Right renal cortex interstitium (tissue), 3 donors: ENCODE measurements at regions not wholly inside any gene's neighbourhood (a gene's known extent, or its start where the extent isn't known, plus 50 kb on each side); places are given as distances from the start of the nearest gene placed in this dataset.
"Not testable (repeated sequence)": the region's sequence is repeated elsewhere in the genome, so short reads cannot be mapped to it uniquely, and the experiment has no call there.

Experiments used
- DNase-seq, 3 donors: peaks; one replicate each; pipeline ENCODE4 v3.0.0-alpha.2; 2013; ENCODE audit warnings: low read depth in 3 of 3, low spot score in 2 of 3

GRCh38 chr7:41579961-41580935 lies 122.6 kb downstream of the INHBA start:
- DNase-seq, result no peak

DNA sequence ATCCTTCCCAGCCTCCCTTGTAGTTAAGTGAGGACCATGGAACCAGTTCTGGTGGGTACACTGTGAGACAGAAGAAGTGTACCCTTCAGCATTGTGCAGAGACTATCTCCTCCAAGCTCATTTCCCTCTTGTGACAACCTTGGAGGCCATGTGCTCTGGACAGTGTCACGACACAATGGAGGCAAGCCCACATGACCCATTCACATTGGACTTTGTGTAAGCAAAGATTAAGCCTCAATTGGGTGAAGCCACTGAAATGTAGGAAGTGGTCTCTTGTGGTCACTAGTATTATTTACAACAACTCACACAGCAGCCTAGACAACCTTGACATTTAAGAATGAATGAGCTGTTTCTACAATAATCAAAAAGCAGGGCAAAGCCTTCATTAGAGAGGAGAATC lies 124.2 kb downstream of the INHBA start:
- DNase-seq, result no peak

DNA sequence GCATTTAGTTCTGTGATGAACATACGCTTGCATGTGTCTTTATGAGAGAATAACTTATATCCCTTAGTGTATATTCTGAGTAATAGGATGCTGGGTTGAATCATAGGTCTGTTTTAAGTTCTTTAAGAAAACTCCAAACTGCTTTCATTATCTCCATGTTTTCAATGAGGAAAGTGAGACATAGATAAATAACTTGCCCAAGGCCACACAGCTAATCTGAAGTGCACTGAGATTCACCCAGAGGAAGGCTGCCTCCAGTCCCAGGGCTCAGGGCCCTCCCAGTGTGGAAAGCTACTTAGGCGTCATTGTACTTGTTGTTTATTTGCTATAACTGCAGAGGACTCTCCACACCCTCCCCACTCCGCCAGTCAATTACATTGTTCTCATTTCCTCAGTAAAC lies 126.7 kb downstream of the INHBA start:
- no peak for DNase-seq

GRCh38 chr7:41574377-41574776 lies 128.5 kb downstream of the INHBA start:
- DNase-seq, result no peak

DNA sequence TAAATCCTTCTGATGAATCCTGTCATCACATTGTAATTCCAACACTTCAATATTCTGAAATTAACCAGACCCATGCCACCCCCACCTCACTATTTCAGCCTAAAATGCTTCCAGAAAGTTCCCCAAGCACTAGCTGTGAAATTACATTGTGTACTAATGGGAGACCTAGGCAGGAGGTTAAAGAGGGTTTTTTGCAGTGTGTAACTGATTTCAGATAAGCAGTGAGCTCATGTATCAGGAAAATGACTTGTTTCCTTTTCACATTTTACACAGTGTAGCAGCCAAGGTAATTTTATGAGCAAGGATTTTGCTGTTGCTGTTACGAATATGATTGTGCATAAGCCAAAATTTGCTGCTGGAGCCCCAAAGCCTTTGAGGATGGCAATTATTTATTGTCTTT lies 129.0 kb downstream of the INHBA start:
- DNase-seq, result no peak

GRCh38 chr7:41573443-41573842 lies 129.4 kb downstream of the INHBA start:
- DNase-seq, result no peak

GRCh38 chr7:41573015-41573414 lies 129.9 kb downstream of the INHBA start:
- no peak for DNase-seq

DNA sequence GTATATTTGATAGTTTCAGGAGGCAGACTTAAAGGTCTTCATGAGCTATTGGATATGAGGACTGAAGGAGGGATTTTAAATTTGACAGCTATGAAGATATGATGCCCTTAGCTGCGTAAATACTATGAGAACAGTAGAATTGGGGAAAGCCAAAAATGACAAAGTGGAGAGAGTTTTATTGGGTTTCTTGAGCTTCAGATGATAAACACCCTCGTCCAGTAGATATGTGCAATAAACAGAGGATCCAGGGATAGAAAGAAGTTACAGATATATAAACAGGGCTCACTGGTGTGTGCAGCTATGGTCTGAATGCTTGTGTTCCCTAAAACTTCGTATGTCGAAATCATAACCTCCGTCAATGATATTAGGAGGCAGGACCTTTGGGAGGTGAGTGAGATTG lies 131.3 kb downstream of the INHBA start:
- no peak for DNase-seq

DNA sequence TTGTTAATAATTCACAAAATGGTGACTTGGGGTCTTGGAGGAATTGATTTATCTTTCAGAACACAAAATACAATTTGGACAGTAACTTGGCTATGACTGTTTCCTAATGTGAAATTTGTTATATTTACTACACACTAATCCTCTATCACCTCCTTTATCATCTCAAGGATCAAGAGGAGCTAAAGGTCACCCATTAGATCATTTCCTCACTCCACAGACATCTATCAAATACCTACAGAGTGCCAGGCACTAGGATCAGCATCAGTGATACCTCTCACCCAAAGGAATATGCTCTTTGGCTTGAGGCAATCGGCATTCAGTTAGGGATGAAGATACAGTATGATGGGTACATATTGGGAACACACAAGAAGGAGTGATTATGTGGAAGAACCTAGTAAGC lies 132.1 kb downstream of the INHBA start:
- no peak for DNase-seq

DNA sequence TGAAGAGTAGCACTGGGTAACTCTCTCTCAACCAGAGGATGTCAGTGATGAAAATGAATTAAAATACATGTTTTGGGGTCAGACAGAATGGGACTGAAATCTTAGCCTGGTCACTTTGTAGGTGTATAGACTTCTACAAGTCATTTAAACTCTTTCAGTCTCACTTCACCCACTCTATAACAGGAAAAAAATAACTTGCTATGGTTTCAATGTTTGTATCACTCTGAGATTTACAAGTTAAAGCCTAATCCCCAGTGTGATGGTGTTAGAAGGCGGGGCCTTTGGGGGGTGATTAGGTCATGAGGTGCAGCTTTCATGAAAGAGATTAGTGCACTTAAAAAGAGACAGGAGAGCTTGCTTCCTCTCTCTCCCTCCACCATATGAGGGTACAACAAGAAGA lies 134.8 kb downstream of the INHBA start:
- DNase-seq, result no peak

GRCh38 chr7:41567731-41568114 lies 135.2 kb downstream of the INHBA start:
- no peak for DNase-seq

DNA sequence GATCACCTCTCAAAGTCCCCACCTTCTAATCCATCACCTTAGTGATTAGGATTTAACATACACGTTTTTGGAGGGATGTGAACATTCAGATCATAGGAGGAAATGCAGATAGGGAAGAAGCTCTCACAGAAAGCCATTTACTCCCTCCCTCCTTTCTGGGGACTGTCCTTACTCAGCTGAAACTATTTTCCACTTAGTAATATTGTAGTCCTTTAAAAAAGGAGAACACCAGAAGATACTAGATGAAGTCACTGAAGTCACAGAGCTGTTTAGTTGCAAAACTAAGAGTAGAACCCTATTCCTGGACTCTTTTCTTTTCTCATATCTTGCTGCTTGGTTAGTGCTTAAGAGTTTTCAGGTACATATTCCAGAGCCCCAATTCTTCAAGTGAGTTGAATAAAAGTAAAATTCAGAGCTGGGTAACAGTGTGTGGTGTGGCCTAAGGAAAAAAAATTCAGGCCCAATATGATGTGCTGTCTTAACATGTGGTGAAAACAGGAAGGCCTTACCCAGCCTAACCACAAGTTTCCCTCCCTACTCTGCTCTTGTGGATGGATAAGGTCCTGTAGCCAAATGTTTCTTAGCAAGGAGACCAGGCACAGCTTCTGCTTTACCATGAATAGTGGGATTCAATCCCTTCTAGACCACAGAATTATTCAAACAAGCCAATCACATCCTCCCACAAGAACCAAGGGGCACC lies 135.7 kb downstream of the INHBA start:
- no peak for DNase-seq

- no peak for DNase-seq
These were observed 136.3 kb downstream of the INHBA start for GRCh38 chr7:41566581-41566980.

GRCh38 chr7:41565655-41566054 lies 137.2 kb downstream of the INHBA start:
- no peak for DNase-seq

DNA sequence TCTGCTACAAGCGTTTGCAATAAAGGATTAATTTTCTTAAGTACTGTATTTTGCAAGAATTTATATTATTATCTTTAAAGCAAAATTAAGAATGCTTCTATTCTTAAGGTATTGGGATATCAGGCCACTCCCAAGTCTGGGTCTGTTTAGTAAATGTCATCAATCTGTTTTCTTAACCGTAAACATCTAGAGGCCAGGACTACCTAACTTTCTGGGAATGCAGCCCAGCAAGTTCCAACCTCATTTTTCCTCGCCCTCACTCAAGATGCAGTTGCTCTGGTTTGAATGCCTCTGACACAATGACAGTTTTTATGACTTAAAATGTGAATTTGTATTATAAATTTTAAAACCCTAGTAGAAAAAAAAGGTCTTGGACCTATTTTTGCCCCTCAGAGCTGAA lies 143.5 kb downstream of the INHBA start:
- DNase-seq, result no peak

DNA sequence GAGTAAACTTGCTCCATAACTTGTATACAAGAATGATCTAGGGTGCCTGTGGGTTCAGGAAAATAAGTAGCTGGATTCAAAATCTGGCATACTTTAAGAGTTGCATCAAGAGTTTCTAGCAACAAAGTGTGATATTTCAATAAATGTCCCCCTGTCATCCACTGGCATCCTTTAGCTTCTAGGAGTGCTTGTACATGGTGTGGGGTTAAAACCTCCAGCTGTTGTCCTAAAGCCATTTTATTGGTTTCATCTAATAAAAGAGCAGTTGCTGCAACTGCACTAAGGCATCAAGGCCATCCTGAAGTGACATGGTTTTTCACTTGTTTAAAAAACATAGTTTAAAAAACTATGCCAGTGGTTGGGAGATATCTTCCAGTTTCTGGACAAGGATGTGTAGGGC lies 148.4 kb downstream of the INHBA start:
- no peak for DNase-seq

DNA sequence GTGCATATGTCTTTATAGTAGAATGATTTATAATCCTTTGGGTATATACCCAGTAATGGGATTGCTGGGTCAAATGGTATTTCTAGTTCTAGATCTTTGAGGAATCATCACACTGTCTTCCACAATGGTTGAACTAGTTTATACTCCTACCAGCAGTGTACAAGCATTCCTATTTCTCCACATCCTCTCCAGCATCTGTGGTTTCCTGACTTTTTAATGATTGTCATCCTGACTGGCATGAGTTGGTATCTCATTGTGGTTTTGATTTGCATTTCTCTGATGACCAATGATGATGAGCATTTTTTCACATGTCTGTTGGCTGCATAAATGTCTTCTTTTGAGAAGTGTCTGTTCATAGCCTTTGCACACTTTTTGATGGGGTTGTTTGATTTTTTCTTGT lies 152.8 kb downstream of the INHBA start:
- DNase-seq, result not testable (repeated sequence)

DNA sequence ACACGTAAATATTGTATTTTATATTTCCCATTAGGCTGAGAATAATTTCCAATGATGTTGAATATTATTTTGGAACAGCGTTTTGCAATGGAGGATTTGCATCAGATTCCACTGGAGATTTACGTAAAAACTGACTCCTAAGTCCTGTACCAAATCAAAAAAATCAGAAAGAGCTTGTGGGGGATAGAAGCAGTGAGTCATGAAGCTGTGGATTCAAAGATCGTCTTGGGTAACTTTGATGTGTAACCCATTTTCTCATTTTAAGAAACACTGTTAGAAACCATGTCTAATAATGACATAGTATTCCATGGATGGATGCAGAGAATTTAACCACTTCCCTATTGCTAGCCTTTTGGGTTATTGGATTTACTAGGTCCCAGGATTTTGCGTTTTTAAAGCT lies 158.6 kb downstream of the INHBA start:
- no peak for DNase-seq

DNA sequence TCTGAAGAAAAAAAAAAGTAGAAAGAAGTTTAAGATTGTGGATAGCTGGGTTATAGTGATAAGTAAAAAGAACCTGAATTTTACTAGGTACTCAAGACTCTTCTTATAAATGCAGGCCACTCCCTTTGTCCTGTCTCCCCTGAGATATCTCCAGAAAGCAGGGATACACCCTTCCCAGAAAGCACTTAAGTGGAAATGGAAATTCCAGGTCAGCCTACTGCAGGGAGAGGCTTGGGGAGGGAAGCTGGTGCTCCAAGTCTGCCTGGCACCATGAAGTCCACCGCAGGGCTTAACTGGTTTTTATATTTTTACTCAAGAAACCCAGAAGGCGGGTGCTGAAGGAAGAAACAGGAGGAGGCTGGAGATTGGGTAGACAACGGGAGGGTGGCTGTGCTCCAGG lies 162.3 kb downstream of the INHBA start:
- no peak for DNase-seq

DNA sequence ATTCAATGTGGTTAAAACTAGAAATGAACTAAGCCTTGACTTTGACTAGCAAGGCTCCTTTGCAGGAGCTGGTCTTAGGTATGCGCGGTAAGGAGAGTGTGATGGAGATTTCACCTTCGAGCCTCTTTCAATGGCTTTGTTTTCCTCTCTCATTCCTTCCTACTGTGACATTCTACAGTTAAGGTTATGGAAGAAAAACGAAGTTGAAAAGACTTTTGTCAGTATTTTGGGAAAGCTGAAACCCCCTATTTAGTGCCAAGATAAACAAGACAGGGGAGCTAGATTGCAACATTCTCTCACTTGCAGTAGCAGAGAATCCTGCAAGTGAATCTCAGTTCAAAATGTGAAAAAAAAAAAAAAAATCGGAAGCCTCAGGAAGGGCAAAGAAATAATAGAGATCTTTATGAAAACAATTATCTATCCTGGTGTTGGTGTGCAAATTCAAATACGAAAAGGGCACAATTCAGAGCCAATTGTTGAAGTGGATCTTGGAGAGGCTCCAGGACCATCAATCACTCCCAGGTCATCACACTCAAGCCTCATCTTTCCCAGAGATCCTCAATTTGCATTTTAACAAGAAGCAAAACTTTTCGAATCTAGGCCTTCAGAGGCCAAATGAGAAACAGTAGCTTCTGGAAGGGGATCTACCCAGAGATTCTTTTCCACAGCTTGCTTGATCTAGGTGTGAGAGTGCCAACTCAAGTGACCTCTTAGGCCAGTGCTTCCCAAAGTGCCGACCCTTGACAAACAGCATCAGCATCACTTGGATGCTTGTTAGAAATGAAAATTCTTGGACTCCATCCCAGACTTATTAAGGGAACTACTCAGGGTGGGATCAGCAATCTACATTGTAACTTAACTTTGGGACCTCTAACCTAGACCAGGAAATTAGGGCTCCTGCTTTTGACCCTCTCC lies 163.8 kb downstream of the INHBA start:
- DNase-seq, result no peak
